ENCODE measurements at regions not wholly inside any gene's neighbourhood (a gene's known extent, or its start where the extent isn't known, plus 50 kb on each side); places are given as distances from the start of the nearest gene placed in this dataset.
A peak's percentile ranks its signal among the peaks of the same experiment; 100 is the strongest.

DNA sequence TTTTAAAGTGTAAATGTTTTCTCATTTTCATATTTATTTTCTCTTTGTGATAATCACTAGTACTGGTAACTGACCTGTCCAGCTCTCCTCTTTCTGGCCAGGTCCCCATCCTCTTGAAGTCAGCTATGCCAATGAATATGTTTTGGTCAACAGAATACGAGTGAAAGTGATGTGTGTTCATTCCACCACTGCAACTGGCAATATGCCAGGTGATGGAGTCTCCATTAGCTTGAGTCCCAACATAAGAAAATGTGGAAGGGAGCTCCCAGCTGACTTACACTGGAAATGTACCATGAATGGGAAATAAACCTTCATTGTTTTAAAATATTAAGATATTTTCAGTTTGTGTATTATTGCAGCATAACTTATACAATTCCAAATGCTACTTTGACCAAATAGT is 75.8 kb downstream of the CCDC34 start:
- Histone ChIP-seq H3K4me3 (no peak overlapping the region), H3K9me3 (peaks cover 0 to 9% (median 6%) of the 10 kb centered on the region in 4 donors), H3K36me3 (no peaks in the 10 kb centered on the region), H3K4me1 (no peaks in the 10 kb centered on the region), H3K27ac (no peak overlapping the region), H3K27me3 (no peaks in the 10 kb centered on the region)
- 62% methylated on average over 1 of the region's 1 CpG for WGBS, 2 donors
- ATAC-seq (ENCODE audit: low FRiP score in 2 of 2) (no peak), DNase-seq (no peak)
- TF ChIP-seq, protein P1, sequence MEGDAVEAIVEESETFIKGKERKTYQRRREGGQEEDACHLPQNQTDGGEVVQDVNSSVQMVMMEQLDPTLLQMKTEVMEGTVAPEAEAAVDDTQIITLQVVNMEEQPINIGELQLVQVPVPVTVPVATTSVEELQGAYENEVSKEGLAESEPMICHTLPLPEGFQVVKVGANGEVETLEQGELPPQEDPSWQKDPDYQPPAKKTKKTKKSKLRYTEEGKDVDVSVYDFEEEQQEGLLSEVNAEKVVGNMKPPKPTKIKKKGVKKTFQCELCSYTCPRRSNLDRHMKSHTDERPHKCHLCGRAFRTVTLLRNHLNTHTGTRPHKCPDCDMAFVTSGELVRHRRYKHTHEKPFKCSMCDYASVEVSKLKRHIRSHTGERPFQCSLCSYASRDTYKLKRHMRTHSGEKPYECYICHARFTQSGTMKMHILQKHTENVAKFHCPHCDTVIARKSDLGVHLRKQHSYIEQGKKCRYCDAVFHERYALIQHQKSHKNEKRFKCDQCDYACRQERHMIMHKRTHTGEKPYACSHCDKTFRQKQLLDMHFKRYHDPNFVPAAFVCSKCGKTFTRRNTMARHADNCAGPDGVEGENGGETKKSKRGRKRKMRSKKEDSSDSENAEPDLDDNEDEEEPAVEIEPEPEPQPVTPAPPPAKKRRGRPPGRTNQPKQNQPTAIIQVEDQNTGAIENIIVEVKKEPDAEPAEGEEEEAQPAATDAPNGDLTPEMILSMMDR (IDR thresholded peaks at IDR 0.05), result no peak
- TF ChIP-seq POLR2A (IDR thresholded peaks at IDR 0.05), result no peak
- TF ChIP-seq POLR2AphosphoS5 (IDR thresholded peaks at IDR 0.05), result no peak
- no peak for TF ChIP-seq EP300 (IDR thresholded peaks at IDR 0.05)

DNA sequence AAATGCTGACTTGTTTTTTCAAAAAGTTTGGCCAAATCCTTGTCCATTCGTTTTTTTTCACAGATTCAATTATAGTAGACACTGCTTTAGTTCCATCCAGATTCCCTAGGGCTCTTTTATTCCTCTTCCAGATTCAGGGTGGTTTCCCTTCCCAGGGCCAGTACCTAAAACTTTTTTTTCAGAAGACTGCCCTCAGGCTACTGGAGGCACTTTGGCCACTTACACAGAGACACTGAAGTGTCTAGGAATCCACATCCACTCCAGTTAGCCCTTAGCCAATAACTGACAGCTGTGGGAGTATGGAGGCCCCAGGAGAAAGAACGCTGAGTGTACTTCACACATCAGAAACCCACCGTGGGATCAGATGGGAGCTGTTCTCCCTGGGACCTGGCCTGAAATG is 77.3 kb downstream of the CCDC34 start:
- TF ChIP-seq, protein P1 (IDR thresholded peaks at IDR 0.05), result no peak
- no peak for TF ChIP-seq EP300 (IDR thresholded peaks at IDR 0.05)
- TF ChIP-seq POLR2AphosphoS5 (IDR thresholded peaks at IDR 0.05), result no peak
- TF ChIP-seq POLR2A (IDR thresholded peaks at IDR 0.05), result no peak
- Histone ChIP-seq H3K27ac (no peak overlapping the region), H3K36me3 (no peaks in the 10 kb centered on the region), H3K4me3 (no peak overlapping the region), H3K9me3 (no peaks in the 10 kb centered on the region), H3K4me1 (peaks cover 0 to 3% (median 0%) of the 10 kb centered on the region in 4 donors), H3K27me3 (no peaks in the 10 kb centered on the region)
- ATAC-seq (ENCODE audit: low FRiP score in 2 of 2), result no peak
- 48% methylated on average over 3 of the region's 3 CpGs for WGBS, 2 donors
- DNase-seq, result no peak

DNA sequence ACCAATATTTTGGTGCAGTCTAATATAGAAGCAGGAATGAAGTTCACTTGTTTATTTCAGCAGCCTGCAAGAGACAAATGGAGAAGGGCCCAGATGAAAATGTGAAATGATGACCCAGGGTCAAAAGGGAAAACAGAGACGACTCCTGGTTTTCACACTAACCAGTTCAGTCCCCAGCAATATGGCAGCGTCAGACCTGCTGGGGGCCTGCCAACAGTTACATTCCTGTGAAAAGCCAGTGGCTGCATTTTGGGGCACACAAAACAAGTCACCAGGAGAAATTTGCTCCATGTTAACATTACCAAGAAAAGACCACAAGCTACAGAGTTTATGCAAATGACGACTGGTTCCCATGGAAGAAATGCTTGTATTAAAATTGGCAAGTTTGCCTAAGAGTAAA is 80.2 kb downstream of the CCDC34 start:
- Histone ChIP-seq H3K27ac (no peak overlapping the region), H3K36me3 (no peaks in the 10 kb centered on the region), H3K4me3 (no peak overlapping the region), H3K9me3 (no peaks in the 10 kb centered on the region), H3K4me1 (peaks cover 0 to 3% (median 0%) of the 10 kb centered on the region in 4 donors), H3K27me3 (no peaks in the 10 kb centered on the region)
- TF ChIP-seq POLR2A (IDR thresholded peaks at IDR 0.05) (no peak), EP300 (IDR thresholded peaks at IDR 0.05) (no peak), POLR2AphosphoS5 (IDR thresholded peaks at IDR 0.05) (no peak)
- TF ChIP-seq, protein P1 (IDR thresholded peaks at IDR 0.05), result no peak
- no peak for ATAC-seq (ENCODE audit: low FRiP score in 2 of 2)
- WGBS, 2 donors, result 53 to 65% methylated on average over 3 of the region's 3 CpGs
- DNase-seq, result no peak

DNA sequence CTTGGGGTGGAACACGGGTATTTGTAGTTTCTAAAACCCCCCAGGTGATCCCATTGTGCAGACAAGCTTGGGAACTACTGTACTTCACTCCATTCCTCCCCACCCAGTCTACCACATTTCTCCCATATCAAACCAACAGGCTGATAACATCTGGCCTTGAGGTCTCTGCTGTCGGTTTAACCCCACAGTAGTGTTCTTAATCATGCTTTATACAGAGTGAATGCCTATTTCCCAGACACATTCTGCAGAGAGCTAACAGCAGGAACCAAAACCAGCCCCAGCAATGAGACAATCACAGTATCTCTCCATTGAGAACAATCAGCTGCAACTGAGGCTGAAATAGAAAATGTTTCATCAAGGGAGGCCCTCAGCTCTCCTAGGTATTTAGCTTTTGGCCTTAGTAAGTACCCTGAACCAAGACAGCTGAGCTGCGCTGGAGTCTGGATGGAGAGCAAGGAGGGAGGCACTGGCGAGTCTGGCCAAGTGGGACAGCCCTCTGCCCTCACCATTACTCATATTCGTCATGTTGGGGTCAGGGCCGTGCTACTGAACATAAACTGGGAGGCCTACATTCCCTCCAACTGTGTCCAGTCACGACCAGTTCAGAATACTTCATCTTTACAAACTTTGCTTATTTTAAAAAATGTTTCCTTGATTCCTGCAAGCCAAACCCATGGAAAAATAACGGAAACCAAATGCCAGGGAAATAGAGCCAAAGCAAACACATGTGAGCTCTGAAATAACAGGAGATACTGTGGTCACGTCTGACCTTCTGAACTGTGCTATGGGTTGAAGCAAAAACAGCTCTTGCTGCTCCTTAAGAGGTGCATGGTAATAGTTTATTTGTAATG is 81.0 kb downstream of the CCDC34 start:
- Histone ChIP-seq H3K27ac (no peak overlapping the region), H3K27me3 (no peaks in the 10 kb centered on the region), H3K4me3 (no peak overlapping the region), H3K36me3 (no peaks in the 10 kb centered on the region), H3K4me1 (peaks cover 0 to 3% (median 0%) of the 10 kb centered on the region in 4 donors), H3K9me3 (no peaks in the 10 kb centered on the region)
- ATAC-seq (ENCODE audit: low FRiP score in 2 of 2) (peak; percentile 46 to 93), DNase-seq (no peak)
- WGBS, 2 donors, result 53 to 57% methylated on average over 7 to 9 of the region's 9 CpGs
- no peak for TF ChIP-seq EP300 (IDR thresholded peaks at IDR 0.05)
- TF ChIP-seq POLR2AphosphoS5 (IDR thresholded peaks at IDR 0.05), result no peak
- TF ChIP-seq, protein P1 (IDR thresholded peaks at IDR 0.05), result no peak
- TF ChIP-seq POLR2A (IDR thresholded peaks at IDR 0.05), result no peak

DNA sequence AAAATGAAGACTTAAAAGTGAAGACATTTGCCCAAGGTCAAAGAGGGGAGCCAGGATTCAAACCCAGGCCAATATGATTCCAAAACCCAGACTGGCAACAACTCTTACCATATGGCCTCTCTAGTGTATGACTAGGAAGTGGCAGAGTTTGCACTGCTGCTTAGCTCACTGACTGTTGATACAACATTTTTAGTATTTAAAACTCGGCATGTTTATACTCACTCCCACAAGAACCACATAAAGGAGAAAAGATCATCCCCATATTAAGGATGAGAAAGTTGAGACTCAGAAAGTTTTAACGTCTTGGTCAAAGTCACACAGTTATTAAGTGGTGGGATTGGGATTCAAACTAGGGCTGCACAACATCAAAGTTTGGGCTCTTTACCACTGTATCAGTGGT is 81.7 kb downstream of the CCDC34 start:
- no peak for DNase-seq

More for the DNA sequence above, 81.7 kb downstream of the CCDC34 start:
- Histone ChIP-seq H3K4me1 (peaks cover 0 to 3% (median 0%) of the 10 kb centered on the region in 4 donors), H3K27me3 (no peaks in the 10 kb centered on the region), H3K27ac (no peak overlapping the region), H3K4me3 (no peak overlapping the region), H3K9me3 (no peaks in the 10 kb centered on the region), H3K36me3 (no peaks in the 10 kb centered on the region)
- ATAC-seq (ENCODE audit: low FRiP score in 2 of 2), result no peak
- TF ChIP-seq, protein P1 (IDR thresholded peaks at IDR 0.05), result no peak
- TF ChIP-seq POLR2A (IDR thresholded peaks at IDR 0.05), result no peak
- WGBS, 2 donors, result 89 to 91% methylated on average over 2 of the region's 2 CpGs

Data from upper lobe of left lung (tissue), 6 donors.